NCI-H2227 (cell line): ENCODE measurements at regions not wholly inside any gene's neighbourhood (a gene's known extent, or its start where the extent isn't known, plus 50 kb on each side); places are given as distances from the start of the nearest gene placed in this dataset.

Experiments used
- DNase-seq: peaks from one replicate; lab custom pipeline; 2025; ENCODE audit not compliant: unreplicated experiment; lab: John Stamatoyannopoulos, UW

- no peak for DNase-seq
Measured at GRCh38 chr2:120948662-120949011, 213.0 kb downstream of the GLI2 start.

- no peak for DNase-seq
Measured at GRCh38 chr2:120949027-120949956, 213.6 kb downstream of the GLI2 start.

GRCh38 chr2:120949957-120950590, 214.4 kb downstream of the GLI2 start:
- no peak for DNase-seq

GRCh38 chr2:120951693-120952092, 216.0 kb downstream of the GLI2 start:
- no peak for DNase-seq

GRCh38 chr2:120952318-120952717, 216.7 kb downstream of the GLI2 start:
- DNase-seq = no peak

GRCh38 chr2:120953066-120953756, 217.5 kb downstream of the GLI2 start:
- DNase-seq = no peak

GRCh38 chr2:120953843-120954584, 218.3 kb downstream of the GLI2 start:
- DNase-seq = no peak

GRCh38 chr2:120954939-120955338, 219.3 kb downstream of the GLI2 start:
- no peak for DNase-seq

GRCh38 chr2:120955427-120955826, 219.8 kb downstream of the GLI2 start:
- DNase-seq = no peak

- no peak for DNase-seq
Measured at GRCh38 chr2:120956486-120957156, 221.0 kb downstream of the GLI2 start.

GRCh38 chr2:120957905-120958304, 222.2 kb downstream of the GLI2 start:
- no peak for DNase-seq

GRCh38 chr2:120958623-120959366, 223.1 kb downstream of the GLI2 start:
- DNase-seq = no peak

GRCh38 chr2:120959426-120959825, 223.8 kb downstream of the GLI2 start:
- no peak for DNase-seq

- DNase-seq = no peak
Measured at GRCh38 chr2:120960770-120961366, 225.2 kb downstream of the GLI2 start.

- DNase-seq = no peak
Measured at GRCh38 chr2:120961396-120961795, 225.7 kb downstream of the GLI2 start.

GRCh38 chr2:120963997-120964705, 228.5 kb downstream of the GLI2 start:
- DNase-seq = no peak

- no peak for DNase-seq
Measured at GRCh38 chr2:120964819-120965218, 229.2 kb downstream of the GLI2 start.

GRCh38 chr2:120966510-120967254, 231.0 kb downstream of the GLI2 start:
- no peak for DNase-seq
